GM19452 (cell line): ENCODE measurements at regions not wholly inside any gene's neighbourhood (a gene's known extent, or its start where the extent isn't known, plus 50 kb on each side); places are given as distances from the start of the nearest gene placed in this dataset.

Source experiments
- ATAC-seq: cut with Tn5 transposase; IDR thresholded peaks from one replicate; pipeline ENCODE4 v1.9.1; 2021; ENCODE audit not compliant: unreplicated experiment

DNA sequence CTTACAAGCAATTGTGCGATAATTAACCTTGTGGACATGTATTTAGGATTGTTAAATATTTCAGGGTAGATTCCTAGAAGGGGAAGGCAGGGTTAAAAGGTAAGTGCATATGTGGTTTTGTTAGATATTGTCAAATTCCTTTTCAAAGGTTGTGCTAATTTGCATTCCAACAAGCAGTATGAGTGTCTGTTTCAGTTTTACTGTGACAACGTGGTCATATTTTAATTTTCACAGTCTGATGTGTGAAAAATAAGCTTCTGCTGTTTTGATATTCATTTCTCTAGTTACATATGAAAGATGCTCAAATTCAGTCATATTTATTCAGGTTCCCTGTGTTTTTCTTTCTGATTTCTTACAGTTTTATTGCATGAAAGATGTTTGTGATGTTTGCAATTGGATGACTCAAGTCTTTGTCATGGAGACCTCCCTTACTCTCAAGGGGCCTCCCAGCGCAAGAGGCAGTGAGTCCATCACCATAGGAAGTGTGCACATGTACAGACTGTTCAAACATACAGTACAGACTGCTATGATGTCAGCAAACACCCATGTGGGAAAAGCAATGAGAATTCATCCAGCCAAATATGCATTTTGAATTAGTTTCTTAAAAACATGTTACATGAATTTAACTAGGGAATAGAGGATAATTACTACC is 310.8 kb downstream of the GALR1 start:
- ATAC-seq, result peak; percentile 84

DNA sequence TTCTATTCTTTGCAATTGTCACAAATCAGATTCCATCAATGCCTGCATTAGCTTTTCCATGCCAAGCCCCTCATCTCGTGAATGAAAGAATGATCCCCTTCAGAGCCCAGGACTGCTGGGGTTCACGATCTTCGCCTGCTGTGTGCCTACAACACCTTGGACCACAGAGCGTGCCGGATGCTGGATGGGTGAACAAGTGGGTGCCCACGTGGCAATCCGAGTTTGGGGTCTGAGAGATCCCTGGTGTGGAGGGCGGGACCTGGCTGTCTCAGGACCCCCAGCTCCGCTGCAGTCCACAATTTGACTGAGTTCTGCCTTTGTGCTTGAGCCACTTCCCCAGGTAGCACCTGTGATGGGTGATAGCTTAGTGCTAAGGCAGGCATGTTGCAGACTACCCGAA is 317.0 kb downstream of the GALR1 start:
- no peak for ATAC-seq

DNA sequence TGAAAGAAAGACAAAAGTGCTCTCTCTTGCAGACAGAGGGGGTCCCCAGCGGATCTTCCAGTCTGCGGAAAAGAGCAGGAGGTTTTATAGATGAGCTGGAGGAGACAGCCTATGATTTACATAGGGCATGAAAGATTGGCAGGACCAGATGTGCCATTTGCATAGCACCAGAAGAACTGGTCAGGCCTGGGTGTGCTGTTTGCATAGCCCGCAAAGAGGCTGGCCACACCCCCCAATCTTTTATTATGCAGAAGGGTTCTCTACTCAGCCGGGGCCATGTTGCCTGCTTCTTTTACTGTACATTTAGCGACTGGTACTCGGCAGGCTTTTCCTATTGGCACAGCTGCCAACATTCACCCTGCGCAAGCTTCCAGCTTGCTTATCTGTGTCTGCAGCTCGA is 317.6 kb downstream of the GALR1 start:
- no peak for ATAC-seq

DNA sequence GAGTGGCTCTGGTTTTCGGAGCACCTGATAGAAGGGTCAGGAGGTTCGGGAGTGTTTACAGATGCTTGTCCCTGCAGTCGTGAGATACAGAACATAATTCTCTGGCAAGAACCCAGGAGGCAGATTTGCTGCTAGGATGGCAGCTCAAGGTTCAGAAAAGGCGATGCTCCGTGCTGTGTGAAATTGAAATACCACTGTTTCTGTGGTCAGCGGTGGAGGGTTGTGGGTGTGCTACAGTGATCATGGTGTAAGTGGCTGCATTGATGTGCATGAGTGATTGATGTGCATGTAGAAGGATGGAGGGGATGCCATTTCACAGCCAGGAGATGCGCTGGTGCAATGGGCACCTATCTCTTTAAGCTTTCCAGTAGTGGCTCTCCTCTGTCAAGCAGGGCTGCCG is 322.1 kb downstream of the GALR1 start:
- no peak for ATAC-seq

DNA sequence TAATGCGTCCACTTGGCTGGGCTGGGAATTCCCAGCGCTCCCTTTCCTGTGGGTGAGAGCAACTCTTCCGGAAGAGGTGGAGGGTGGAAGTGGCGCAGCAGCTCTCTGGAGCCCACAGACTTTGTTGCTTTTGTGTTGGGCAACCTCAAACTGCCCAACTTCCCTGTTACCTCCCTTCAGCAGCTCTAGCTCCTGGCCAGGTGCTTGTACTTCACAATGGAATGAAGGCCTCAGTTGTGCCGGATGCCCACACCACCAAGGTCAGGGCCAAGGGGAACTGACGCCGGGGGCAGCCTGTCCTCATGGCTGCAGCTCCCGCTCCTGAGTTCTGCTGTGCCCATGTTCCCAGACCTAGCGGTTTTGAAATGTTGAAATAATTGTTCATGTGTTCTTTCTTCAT is 322.9 kb downstream of the GALR1 start:
- ATAC-seq, result no peak

DNA sequence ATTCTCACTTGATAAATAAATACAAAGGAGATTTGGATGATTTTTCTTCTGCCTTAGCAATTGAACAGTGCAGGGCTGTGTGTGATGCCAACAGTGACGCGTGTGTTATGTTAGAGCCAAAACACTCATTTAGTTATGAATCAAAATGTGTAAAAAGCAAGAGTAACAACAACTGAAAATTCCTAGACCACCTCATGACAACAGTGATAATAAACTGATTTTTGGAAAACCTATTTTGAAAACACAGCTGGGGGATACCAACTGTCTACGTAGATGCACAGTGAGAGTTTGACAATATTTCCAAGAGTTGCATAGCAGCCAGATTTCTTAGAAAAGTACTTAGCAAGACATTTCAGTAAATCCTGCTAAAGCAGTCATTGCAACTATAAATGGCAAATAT is 323.9 kb downstream of the GALR1 start:
- ATAC-seq, result no peak

DNA sequence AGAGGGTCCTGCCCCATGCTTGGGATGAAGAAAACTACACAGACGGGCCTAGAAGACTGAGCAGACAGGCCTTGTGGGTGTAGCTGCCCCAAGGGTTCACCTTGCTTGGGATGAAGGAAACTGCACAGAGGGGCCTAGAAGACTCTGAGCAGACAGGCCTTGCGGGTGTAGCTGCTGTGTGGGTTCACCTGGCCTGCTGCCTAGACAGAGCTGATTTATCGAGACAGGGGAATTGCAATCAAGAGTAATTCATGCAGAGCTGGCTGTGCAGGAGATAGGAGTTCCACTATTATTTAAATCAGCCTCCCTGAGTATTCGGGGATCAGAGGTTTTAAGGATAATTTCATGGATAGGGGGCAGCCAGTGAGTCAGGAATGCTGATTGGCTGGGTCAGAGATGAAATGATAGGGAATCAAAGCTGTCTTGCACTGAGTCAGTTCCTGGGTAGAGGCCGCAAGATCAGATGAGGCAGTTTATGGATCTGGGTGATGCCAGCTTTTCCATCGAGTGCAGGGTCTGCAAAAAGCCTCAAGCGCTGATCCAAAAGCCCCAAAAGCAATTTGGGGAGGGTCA is 341.4 kb downstream of the GALR1 start:
- no peak for ATAC-seq

DNA sequence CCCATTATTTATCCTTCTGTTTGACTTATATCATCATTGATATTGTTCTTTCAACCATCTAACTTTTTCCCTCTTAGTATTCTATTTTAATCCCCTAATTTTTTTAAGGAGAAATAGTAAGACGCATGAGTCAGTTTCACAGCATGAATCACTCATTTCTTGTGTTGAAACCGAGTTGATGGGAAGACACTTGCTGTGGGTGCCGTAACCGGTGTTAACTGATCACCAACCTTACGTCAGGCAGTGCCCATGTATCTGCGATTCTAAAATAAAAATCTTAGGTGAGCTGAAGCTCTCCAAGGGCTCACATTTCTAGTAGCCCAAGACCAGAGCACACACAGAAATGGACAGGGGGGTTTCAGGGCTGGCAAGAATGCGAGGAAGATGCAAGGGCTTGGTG is 348.1 kb downstream of the GALR1 start:
- no peak for ATAC-seq

DNA sequence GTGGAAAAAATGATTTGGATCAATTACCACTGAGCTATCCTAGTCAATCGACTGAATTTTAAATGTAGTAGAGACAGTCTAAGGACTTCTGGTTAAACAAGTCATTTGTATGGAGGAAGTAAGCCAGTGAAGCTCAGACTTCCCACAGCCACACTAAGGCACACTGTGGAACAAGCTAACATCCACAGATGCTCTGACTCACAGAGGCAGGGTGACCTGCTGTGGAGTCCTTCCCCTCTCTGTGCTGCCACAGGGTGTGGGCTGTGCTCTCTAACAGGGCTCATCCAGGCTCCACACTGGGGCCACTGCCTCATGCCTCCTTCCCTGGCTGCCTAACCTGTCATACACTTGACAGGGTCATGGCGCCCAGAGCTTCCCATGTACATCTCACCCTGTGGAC is 351.0 kb downstream of the GALR1 start:
- no peak for ATAC-seq

DNA sequence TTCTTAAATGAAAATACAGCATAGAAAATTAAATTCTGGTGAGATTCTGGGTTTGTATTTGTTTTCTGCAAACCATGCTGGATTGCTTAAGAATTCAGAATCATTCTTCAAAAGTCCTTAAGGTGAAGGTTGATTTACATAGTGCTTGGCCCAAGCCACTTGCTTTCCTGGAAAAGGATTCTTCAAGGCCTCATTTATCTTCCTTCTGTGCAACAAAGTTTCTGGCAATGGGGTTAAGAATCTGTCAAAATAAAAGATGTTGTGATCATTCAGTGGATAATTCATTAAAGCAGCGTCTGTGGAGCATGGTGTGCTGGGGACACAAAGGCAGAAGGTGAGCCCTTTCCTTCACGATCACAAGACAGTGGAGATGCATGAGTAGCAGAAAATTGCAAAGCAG is 351.9 kb downstream of the GALR1 start:
- no peak for ATAC-seq

DNA sequence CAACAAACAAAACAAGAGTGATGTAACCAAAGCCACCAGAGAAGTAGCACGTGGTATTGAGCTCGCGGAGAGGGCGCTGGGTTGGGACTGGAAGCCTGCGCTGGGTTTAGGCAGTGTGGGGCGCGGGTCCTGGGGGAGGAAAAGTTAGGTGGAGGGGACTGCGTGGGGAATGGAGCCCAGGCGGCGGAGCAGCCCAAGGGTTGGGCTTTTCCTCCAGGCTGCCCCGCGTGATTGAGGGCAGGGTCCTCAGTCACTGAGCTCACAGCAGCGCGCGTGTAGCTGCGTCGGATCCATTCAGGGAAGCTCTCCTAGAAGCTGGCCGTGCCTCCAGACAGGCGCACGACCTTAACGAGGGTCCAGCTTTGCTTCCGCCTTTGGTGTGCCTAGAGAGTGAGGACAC is 357.4 kb downstream of the GALR1 start:
- ATAC-seq, result no peak

DNA sequence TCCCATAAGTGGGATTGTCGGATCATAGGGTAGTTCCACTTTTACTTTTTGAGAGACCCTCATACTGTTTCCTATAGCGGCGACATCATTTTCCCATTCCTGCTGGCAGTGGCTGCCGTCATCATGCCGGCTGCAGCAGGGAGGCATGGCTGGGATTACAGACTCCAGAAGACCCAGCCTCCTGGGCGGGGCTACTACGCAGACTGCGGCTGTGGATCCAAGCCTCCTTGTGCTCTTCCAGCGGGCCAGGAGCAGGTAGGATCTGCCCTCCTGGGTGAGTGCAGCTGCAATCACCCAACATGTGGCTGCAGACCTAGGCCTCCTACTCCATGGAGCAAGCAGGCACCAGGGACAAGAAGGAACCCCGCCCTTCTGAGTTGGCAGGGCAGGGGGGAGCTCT is 359.2 kb downstream of the GALR1 start:
- ATAC-seq, result no peak

DNA sequence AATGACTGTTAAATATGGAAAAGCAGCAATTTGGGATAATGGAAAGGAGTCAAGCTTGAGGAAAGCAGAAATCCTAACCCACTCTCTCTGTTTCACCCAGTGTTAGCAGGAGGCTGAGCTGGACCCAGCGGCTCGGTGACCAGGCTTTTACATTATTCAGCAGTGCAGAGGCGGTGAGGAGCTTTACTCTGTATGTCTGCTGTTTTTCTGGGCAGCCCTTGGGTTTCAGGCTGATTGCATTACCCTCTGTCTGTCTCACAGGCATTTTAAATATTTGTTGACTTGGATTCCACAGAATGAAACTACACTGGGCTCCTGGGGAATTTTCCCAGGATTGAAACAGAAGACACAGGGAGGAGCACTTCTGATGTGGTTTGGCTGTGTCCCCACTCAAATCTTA is 368.0 kb downstream of the GALR1 start:
- no peak for ATAC-seq

DNA sequence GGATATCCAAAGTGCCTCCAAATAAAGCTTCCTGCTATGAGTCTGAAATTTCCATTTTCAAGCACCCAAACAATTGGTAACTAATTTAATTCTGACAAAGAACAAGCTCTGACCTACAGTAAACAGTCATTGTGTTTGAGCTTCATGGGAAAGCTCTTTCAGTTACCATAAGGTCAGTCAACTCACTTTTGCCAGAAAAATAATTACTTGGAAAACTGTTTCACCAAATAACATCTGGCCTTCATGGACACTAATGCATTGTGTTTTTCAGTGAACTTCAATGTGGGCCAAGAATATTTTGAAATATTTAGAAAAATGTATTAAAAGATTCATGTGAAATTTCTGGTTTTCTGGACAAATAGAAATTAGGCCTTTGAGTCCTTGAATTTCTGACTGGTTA is 369.9 kb downstream of the GALR1 start:
- ATAC-seq, result no peak

DNA sequence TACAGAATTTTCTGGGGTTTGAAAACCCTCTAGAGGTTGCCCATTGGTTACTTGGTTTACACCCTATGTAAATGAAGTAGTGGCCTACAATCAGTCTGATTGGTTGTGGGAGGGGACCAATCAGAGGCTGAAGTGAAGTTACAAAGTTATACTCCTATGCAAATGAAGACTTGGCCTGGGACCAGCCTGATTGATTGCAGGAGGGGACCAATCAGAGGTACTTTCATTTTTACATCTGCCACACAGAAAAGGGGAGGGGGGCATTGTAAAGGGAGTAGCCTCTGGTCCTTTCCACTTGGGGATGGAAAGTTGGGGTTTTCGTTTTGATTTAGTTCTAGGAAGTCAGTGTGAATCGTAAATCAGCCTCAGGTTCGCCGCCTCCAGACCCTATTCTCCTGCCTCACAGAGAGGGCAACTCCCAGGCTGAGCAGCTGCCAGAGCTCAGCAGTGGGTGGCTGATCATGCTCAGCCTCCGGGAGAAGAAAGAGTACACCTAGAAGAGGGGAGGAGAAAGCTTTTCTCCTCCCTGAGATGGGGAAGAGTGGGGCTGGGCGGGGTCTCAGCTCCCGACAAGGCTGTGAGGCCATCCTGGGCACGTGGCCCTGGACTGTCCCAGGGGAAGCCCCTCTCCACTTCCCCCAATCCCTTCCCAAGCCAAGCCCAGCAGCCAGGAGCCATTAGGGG is 372.5 kb downstream of the GALR1 start:
- ATAC-seq, result no peak

DNA sequence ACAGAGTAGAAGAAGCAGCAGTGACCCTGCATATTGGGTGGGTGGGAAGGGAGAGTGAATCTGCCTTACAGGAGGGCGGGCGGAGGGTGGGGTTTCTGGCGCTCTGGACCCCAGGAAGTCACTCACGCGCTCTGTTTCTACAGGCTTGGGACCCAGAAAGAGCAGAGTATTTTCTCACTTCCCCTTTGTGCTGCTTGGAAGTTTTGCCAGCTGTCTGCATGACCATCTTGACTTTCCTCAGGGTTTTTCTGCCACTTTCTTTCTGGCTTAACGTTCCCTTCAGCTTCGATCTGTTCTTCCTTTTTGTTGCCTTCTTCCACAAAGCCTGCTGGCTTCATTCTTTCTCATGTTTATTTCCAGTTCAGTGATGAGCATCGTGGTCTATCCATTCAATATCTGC is 383.1 kb downstream of the GALR1 start:
- ATAC-seq, result no peak

DNA sequence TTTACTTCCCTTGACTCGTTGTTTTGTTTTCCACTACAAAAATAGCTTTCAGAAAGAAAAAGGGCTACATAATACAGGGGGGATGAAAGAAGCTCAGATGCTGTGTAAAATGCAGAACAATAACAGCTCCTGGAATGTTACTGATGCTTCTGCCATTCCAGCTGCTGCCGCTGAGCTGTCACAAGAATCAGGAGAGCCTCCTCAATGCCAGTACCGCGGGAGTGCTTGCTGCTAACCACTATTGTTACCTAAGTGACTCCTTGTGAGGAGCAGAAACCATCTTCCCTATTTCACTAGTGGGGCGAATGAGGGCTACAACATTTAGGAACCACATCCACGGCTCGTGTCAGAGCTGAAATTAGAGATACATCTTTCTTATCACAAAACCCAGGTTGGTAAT is 384.8 kb downstream of the GALR1 start:
- ATAC-seq, result no peak

DNA sequence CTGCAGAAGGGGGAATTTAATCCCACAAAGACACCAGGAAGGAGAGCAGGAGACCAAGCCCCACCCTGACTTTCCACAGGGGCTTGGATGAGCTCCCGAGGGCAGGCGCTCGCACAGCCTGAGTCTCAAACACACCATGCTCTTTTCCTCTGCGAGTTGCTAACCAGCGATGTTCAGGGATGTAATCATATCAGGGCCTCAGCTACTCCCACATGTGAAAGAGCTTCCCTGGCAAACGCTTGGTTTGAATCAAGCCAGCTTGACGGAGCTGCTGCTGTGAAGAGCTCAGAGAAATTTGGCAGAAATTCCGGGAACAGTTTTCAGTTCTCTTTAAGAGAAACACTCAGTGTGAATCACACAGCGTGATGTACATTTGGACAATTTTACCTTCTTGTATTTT is 385.8 kb downstream of the GALR1 start:
- no peak for ATAC-seq

DNA sequence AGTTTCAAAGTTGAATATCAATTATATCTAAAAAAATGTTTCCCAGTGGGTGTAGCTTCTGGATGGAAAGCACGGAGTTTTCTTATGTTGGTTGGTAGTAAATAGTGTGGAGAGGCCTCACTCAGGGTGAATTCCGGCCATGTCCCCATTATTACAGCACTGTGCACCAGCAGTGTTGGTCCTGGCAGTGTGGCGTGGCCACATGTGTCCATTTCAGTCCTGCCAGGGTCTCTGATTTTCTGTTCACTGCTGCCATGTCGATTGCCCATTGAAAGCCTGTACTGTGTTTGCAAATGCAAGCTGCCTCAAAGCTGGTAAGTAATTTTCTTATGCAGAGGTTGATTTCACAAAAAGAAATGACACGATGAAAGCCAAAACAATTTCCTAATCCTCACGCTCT is 386.2 kb downstream of the GALR1 start:
- ATAC-seq, result no peak

DNA sequence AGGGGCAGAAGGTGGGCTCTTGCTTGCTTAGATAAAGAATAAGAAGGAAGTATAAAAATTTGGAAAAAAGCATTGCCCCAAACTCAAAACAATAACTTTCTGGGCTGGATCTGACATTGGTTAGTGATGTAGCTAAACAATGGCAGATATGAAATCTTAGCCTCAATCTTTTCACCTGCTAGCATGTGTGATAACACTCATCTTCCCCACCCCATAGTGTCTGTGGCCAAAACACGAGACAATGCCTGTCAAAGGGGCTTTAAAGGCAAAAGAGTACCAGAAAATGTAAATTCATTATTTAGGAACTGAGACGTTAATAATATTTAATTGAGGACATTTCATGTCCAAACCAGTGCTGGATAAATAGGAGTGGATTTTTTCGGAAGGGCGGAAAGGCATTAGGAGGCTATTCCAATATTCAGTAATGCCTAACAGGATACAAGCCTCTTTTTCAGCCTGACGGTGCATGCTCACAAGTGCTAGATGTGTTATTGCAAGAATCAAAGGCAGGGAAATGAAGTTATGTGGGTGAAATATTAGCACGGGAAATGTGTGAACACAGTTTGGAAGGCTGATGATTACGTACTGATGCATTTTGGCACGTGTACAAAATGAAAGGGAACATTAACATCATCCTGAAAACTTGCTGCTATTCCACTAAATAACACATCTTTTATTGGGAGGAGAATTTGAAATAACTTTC is 395.7 kb downstream of the GALR1 start:
- no peak for ATAC-seq

DNA sequence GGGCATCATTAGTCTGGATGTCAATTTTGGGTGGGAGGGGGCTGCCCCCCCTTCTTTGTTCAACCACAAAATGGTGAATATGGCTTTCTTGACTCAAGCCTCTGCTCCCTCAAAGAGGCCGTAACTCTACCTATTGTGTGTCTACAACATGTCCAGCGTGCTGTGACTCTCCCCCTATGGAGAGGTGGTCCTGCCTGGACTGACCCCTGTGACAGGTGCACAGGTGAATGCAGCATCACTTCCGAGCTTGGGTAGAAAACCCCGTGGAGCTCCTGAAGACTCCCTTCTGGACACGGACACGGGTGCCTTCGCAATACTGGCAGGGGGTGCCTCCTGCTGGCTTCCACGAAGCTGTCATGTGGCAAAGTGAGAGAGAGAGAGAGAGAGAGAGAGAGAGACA is 397.8 kb downstream of the GALR1 start:
- no peak for ATAC-seq

DNA sequence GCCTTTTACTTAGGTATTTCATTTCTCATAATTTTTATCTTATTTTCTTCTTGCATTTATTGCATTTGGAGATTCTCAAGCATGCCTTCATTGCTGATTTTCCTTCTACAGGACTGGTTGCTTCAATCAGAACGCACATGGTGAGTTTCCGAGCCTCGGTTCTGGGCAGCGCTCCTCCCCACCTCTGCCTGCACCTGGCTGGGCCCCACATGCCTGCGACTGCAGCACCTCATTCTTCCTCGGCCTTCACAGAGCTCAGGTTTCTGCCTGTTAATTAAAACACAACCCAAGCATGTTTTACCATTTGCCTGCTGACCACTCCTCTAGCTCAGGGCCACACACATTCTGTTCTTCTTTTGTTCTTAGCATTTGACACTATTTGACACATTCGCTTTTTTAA is 398.8 kb downstream of the GALR1 start:
- ATAC-seq, result no peak
